ENCODE measurements at regions not wholly inside any gene's neighbourhood (a gene's known extent, or its start where the extent isn't known, plus 50 kb on each side); places are given as distances from the start of the nearest gene placed in this dataset.

DNA sequence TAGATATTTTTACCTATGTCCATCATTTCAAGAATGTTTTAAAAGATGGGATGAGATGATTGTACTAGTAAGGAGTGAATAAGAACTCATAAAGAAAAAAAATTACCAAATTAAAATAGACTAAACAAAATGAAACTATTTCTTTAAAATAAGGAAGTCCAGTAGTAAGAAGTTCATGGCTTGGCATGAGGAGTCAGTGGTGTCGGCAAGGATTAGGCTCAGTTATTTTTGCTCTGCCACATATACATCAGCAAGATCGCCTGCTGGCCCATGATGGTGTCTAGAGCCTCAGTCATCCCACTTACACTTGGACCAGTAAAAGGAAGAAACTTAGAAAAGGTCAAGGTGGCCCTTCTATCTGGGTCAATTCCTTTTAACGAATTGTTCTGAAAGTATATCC lies 300.9 kb upstream of the SLC8A1 start:
- TF ChIP-seq, protein P1, sequence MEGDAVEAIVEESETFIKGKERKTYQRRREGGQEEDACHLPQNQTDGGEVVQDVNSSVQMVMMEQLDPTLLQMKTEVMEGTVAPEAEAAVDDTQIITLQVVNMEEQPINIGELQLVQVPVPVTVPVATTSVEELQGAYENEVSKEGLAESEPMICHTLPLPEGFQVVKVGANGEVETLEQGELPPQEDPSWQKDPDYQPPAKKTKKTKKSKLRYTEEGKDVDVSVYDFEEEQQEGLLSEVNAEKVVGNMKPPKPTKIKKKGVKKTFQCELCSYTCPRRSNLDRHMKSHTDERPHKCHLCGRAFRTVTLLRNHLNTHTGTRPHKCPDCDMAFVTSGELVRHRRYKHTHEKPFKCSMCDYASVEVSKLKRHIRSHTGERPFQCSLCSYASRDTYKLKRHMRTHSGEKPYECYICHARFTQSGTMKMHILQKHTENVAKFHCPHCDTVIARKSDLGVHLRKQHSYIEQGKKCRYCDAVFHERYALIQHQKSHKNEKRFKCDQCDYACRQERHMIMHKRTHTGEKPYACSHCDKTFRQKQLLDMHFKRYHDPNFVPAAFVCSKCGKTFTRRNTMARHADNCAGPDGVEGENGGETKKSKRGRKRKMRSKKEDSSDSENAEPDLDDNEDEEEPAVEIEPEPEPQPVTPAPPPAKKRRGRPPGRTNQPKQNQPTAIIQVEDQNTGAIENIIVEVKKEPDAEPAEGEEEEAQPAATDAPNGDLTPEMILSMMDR (conservative IDR thresholded peaks at IDR 0.05 in 1 of 2, IDR thresholded peaks at IDR 0.05 in 1 of 2; ENCODE audit: extremely low read depth in 1 of 2, insufficient read depth in 1 of 2, low read depth in 1 of 2, low read length in 2 of 2) = no peak
- no peak for TF ChIP-seq EZH2 (IDR thresholded peaks at IDR 0.05; ENCODE audit: borderline replicate concordance, low read length)

Measured in mammary epithelial cell (primary cell).